GM12878 (cell line): ENCODE measurements at regions not wholly inside any gene's neighbourhood (a gene's known extent, or its start where the extent isn't known, plus 50 kb on each side); places are given as distances from the start of the nearest gene placed in this dataset.

Source experiments
- ATAC-seq: fragments of 200-7000 bp; cut with Tn5 transposase; 3 replicates; pipeline ENCODE4 v1.9.1; 2020; ENCODE audit warnings: mild to moderate bottlenecking, moderate library complexity
- BruUV-seq: library from RNA; stranded (reverse); fragments of 400-500 nt; replicated peaks from 2 replicates; lab custom pipeline; 2021; lab: Mats Ljungman, UMichigan
- CTCF ChIA-PET: fragments of 300-600 bp; sonication (Branson Sonifier 250); formaldehyde crosslinking; extraction: SDS; loops from one replicate; lab custom pipeline; 2021; ENCODE audit warnings: inconsistent platforms; lab: Yijun Ruan, JAX
- POLR2A ChIA-PET: fragments of 350-600 bp; formaldehyde crosslinking; extraction: SDS; loops from one replicate; lab custom pipeline; 2021; ENCODE audit warnings: inconsistent platforms; lab: Charles Lee
- RAD21 ChIA-PET: fragments of 300-600 bp; sonication (Branson Sonifier 250); formaldehyde crosslinking; loops from one replicate; lab custom pipeline; 2023; ENCODE audit warnings: antibody characterized with exemption; ENCODE audit not compliant: unreplicated experiment; lab: Charles Lee
- SMC1A ChIA-PET: fragments of 300-600 bp; sonication (Branson Sonifier 250); formaldehyde crosslinking; loops from one replicate; lab custom pipeline; 2023; ENCODE audit not compliant: unreplicated experiment, uncharacterized antibody; lab: Charles Lee
- DNase-seq: peaks from one replicate; pipeline ENCODE4 v3.0.0-alpha.2; 2011; ENCODE audit warnings: low read depth, low spot score
- FAIRE-seq: peaks from 3 replicates; lab custom pipeline; 2011; peaks lifted over from hg19 to GRCh38; lab: Jason Lieb, UNC
- H2AFZ ChIP-seq: 2 replicates; pipeline ENCODE4 v1.6.0; 2011; ENCODE audit warnings: low read depth, low read length, control low read depth; ENCODE audit not compliant: control insufficient read depth
- H3K27ac ChIP-seq: 2 replicates; pipeline ENCODE4 v1.5.1; 2011; ENCODE audit warnings: control low read depth; ENCODE audit not compliant: control insufficient read depth, insufficient read depth
- H3K27me3 ChIP-seq, 2 experiments: replicated peaks in 1 of 2; 2 replicates each; pipeline versions ENCODE4 v1.6.0 to v1.6.1; 2011; ENCODE audit warnings: low read length in 1 of 2; ENCODE audit not compliant: control insufficient read depth in 2 of 2, insufficient read depth in 2 of 2
- H3K36me3 ChIP-seq, 2 experiments: 2 replicates each; pipeline ENCODE4 v1.5.1; 2011; ENCODE audit warnings: low read length in 1 of 2; ENCODE audit not compliant: control insufficient read depth in 2 of 2, insufficient read depth in 2 of 2
- H3K4me1 ChIP-seq: 2 replicates; pipeline ENCODE4 v1.6.1; 2011; ENCODE audit warnings: mild to moderate bottlenecking, low read length, moderate library complexity, mixed read lengths; ENCODE audit not compliant: control insufficient read depth, insufficient read depth
- H3K4me2 ChIP-seq: 2 replicates; pipeline ENCODE4 v1.6.0; 2011; ENCODE audit warnings: control low read depth; ENCODE audit not compliant: control insufficient read depth, insufficient read depth
- H3K4me3 ChIP-seq: fragments of 200-600 bp; sonication (generic); 2 replicates; pipeline ENCODE4 v1.5.1; 2016
- H3K79me2 ChIP-seq: 2 replicates; pipeline ENCODE4 v1.6.0; 2011; ENCODE audit warnings: low read length; ENCODE audit not compliant: control insufficient read depth, insufficient read depth
- H3K9ac ChIP-seq: 2 replicates; pipeline ENCODE4 v1.8.0; 2011; ENCODE audit warnings: low read length, control low read depth, mixed read lengths; ENCODE audit not compliant: control insufficient read depth, insufficient read depth
- H3K9me3 ChIP-seq: replicated peaks from 3 replicates; pipeline ENCODE4 v1.5.1; 2011; ENCODE audit warnings: mild to moderate bottlenecking, low read length; ENCODE audit not compliant: control insufficient read depth, insufficient read depth
- H4K20me1 ChIP-seq: 2 replicates; pipeline ENCODE4 v1.6.0; 2011; ENCODE audit not compliant: control insufficient read depth, insufficient read depth
- ATF7 ChIP-seq: fragments of 450-650 bp; IDR thresholded peaks from 2 replicates; pipeline ENCODE4 v1.6.1; 2016; ENCODE audit warnings: low read depth, mild to moderate bottlenecking
- BACH1 ChIP-seq: fragments of 450-650 bp; IDR thresholded peaks from 2 replicates; pipeline ENCODE4 v1.6.1; 2017; ENCODE audit warnings: mild to moderate bottlenecking, borderline replicate concordance
- MTA2 ChIP-seq: fragments of 450-650 bp; IDR thresholded peaks from 2 replicates; pipeline ENCODE4 v1.6.1; 2016; ENCODE audit warnings: low read depth, mild to moderate bottlenecking, moderate library complexity
- RUNX3 ChIP-seq: IDR thresholded peaks from 2 replicates; pipeline ENCODE4 v1.6.1; 2012; ENCODE audit warnings: low read length, inconsistent platforms
- SIN3A ChIP-seq: IDR thresholded peaks from 2 replicates; pipeline ENCODE4 v1.6.1; 2012; ENCODE audit warnings: low read depth, low read length, improper control_type of control experiment
- SIX5 ChIP-seq: IDR thresholded peaks from 2 replicates; pipeline ENCODE4 v1.6.1; 2011; ENCODE audit warnings: mild to moderate bottlenecking, low read depth, low read length, moderate library complexity; ENCODE audit not compliant: severe bottlenecking
- STAT1 ChIP-seq: fragments of 450-650 bp; conservative IDR thresholded peaks from 2 replicates; pipeline ENCODE4 v1.6.1; 2014; ENCODE audit warnings: antibody characterized with exemption, mild to moderate bottlenecking
- WGBS: methylation state at CpG from one replicate; pipeline ENCODE4 v1.1.6; 2016; ENCODE audit warnings: low lambda C conversion rate; ENCODE audit not compliant: insufficient replicate concordance, insufficient coverage; ENCODE audit errors: missing lambda C conversion rate; 5-methylcytosine and 5-hydroxymethylcytosine counted together
- in situ Hi-C: fragments of 300-500 bp; cut with MboI; formaldehyde crosslinking; loops from 9 replicates; pipeline ENCODE4 v1.14.3; 2018; ENCODE audit warnings: mixed read lengths
- intact Hi-C: fragments of 100-400 bp; cut with micrococcal nuclease; formaldehyde crosslinking; loops from one replicate; pipeline ENCODE4 v1.14.2; 2022; ENCODE audit not compliant: unreplicated experiment
- TF ChIP-seq, protein P1 (sequence below): fragments of 450-650 bp; IDR thresholded peaks from 2 replicates; pipeline ENCODE4 v1.6.1; 2016; ENCODE audit warnings: mild to moderate bottlenecking

DNA sequence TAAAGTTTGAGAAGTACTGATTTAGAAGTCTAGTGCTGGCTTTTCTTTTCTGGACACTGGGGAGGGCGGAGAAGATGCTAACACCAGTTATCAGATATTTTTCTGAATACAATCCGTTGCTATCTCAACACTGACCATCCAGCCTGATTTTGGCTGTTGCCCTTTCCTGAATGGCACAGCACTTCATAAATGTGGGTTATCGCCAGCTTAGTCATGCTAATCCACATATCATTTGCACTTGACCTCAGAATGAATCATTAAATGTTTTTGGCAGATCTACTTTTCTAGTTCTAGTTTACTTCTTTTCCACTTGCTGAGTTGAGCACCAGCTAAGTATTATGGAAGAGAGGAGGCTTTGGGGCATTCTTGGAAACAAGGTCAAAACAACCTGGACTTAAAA is 60.8 kb upstream of the ESX1 start:
- H3K9me3 ChIP-seq: no peaks in the 10 kb centered on the region
- H3K4me3 ChIP-seq: no peak overlapping the region
- no peak overlapping the region for H2AFZ ChIP-seq
- no peak overlapping the region for H3K27ac ChIP-seq
- no peak for DNase-seq
- H4K20me1 ChIP-seq: no peaks in the 10 kb centered on the region
- 2% methylated on average over 3 of the region's 3 CpGs for WGBS
- BruUV-seq: no TSS peak
- CTCF ChIA-PET: interaction anchor here (1.0 kb wide), 1 partner anchor 120 kb away, joined by 3 read pairs; no protein-coding TSS in a partner anchor
- no peaks in the 10 kb centered on the region for H3K27me3 ChIP-seq
- FAIRE-seq: no peak
- H3K9ac ChIP-seq: no peak overlapping the region
- intact Hi-C loops (no loop called here), in situ Hi-C loops (no loop called here)
- H3K4me1 ChIP-seq: no peaks in the 10 kb centered on the region
- H3K4me2 ChIP-seq: no peak overlapping the region
- POLR2A ChIA-PET: no interaction called here
- no peaks in the 10 kb centered on the region for H3K79me2 ChIP-seq
- no peak for ATAC-seq
- SMC1A ChIA-PET: interaction anchor here (0.6 kb wide), 1 partner anchor 260 kb away, joined by 3 read pairs; no protein-coding TSS in a partner anchor
- RAD21 ChIA-PET: no interaction called here
- TF ChIP-seq BACH1 (no peak), MTA2 (no peak), SIN3A (no peak), RUNX3 (no peak), STAT1 (no peak), ATF7 (no peak), SIX5 (no peak)
- TF ChIP-seq, protein P1, sequence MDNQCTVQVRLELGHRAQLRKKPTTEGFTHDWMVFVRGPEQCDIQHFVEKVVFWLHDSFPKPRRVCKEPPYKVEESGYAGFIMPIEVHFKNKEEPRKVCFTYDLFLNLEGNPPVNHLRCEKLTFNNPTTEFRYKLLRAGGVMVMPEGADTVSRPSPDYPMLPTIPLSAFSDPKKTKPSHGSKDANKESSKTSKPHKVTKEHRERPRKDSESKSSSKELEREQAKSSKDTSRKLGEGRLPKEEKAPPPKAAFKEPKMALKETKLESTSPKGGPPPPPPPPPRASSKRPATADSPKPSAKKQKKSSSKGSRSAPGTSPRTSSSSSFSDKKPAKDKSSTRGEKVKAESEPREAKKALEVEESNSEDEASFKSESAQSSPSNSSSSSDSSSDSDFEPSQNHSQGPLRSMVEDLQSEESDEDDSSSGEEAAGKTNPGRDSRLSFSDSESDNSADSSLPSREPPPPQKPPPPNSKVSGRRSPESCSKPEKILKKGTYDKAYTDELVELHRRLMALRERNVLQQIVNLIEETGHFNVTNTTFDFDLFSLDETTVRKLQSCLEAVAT: no peak
- no peaks in the 10 kb centered on the region for H3K36me3 ChIP-seq
